ENCODE measurements at regions not wholly inside any gene's neighbourhood (a gene's known extent, or its start where the extent isn't known, plus 50 kb on each side); places are given as distances from the start of the nearest gene placed in this dataset.

- TF ChIP-seq CTCF (conservative IDR thresholded peaks at IDR 0.05 in 1 of 2, IDR thresholded peaks at IDR 0.05 in 1 of 2; ENCODE audit: low read depth in 1 of 2, low read length in 2 of 2) (no peak), EZH2 (IDR thresholded peaks at IDR 0.05; ENCODE audit: low read length, missing control alignments) (no peak)
Measured at GRCh38 chr5:12679731-12680130, 775.5 kb upstream of the CTNND2 start.

All from fibroblast of lung (primary cell).